Natural killer cell (primary cell): ENCODE measurements at regions not wholly inside any gene's neighbourhood (a gene's known extent, or its start where the extent isn't known, plus 50 kb on each side); places are given as distances from the start of the nearest gene placed in this dataset.

Source experiments
- ATAC-seq, 3 donors: fragments of 150-1000 bp in 2 of 3; fragments of 200-7000 bp in 1 of 3; cut with Tn5 transposase; 1 replicate in 1 of 3; 2 replicates in 2 of 3; pipeline ENCODE4 v1.10.0; 2021; ENCODE audit warnings: mild to moderate bottlenecking in 2 of 3, moderate library complexity in 2 of 3
- DNase-seq, 2 donors: peaks; one replicate each; pipeline versions ENCODE4 v3.0.0 to v3.0.0-alpha.2; 2013 to 2021; ENCODE audit warnings: mixed read lengths in 1 of 2
- H3K27ac ChIP-seq: one replicate; pipeline ENCODE4 v1.5.1; 2013; ENCODE audit warnings: mild to moderate bottlenecking, low read length
- H3K27me3 ChIP-seq: one replicate; pipeline ENCODE4 v1.6.1; 2013; ENCODE audit warnings: low read length; ENCODE audit not compliant: control insufficient read depth, insufficient read depth
- H3K36me3 ChIP-seq: one replicate; pipeline ENCODE4 v1.6.1; 2013; ENCODE audit warnings: low read length; ENCODE audit not compliant: control insufficient read depth, insufficient read depth
- H3K4me1 ChIP-seq: one replicate; pipeline ENCODE4 v1.6.1; 2013; ENCODE audit warnings: low read length; ENCODE audit not compliant: control insufficient read depth, insufficient read depth
- H3K4me3 ChIP-seq: one replicate; pipeline ENCODE4 v1.5.1; 2013; ENCODE audit warnings: low read length
- H3K9me3 ChIP-seq: one replicate; pipeline ENCODE4 v1.6.1; 2013; ENCODE audit warnings: low read length; ENCODE audit not compliant: control insufficient read depth, insufficient read depth
- H3K27ac Mint-ChIP-seq, 2 donors: one replicate each; pipeline ENCODE4 v1.8.0; 2022; ENCODE audit warnings: mild to moderate bottlenecking in 2 of 2, mixed read lengths in 2 of 2, moderate library complexity in 1 of 2
- H3K27me3 Mint-ChIP-seq, 2 donors: one replicate each; pipeline ENCODE4 v1.8.0; 2022; ENCODE audit warnings: low read depth in 2 of 2, mixed read lengths in 2 of 2
- H3K36me3 Mint-ChIP-seq: one replicate; pipeline ENCODE4 v1.8.0; 2022; ENCODE audit warnings: mixed read lengths
- H3K4me1 Mint-ChIP-seq, 2 donors: one replicate each; pipeline ENCODE4 v1.8.0; 2022; ENCODE audit warnings: mixed read lengths in 2 of 2
- H3K4me3 Mint-ChIP-seq: one replicate; pipeline ENCODE4 v1.8.0; 2022; ENCODE audit warnings: mild to moderate bottlenecking, moderate library complexity, mixed read lengths
- H3K9me3 Mint-ChIP-seq, 2 donors: one replicate each; pipeline ENCODE4 v1.8.0; 2022; ENCODE audit warnings: mixed read lengths in 2 of 2
- CTCF ChIP-seq: fragments of 200-600 bp; IDR thresholded peaks from one replicate; pipeline ENCODE4 v1.8.0; 2022; ENCODE audit warnings: antibody characterized with exemption
- WGBS: methylation state at CpG from one replicate; pipeline ENCODE4 v1.1.7; 2013; ENCODE audit warnings: missing lambda C conversion rate; ENCODE audit not compliant: insufficient coverage; 5-methylcytosine and 5-hydroxymethylcytosine counted together
- intact Hi-C: fragments of 100-400 bp; cut with micrococcal nuclease; formaldehyde crosslinking; loops from one replicate; pipeline ENCODE4 v1.14.2; 2022

- H3K4me1 Mint-ChIP-seq: no peaks in the 10 kb centered on the region
- no peak overlapping the region for H3K27ac ChIP-seq
- H3K36me3 ChIP-seq: no peaks in the 10 kb centered on the region
Observed at GRCh38 chr1:238745069-238745468, 641.3 kb upstream of the CHRM3 start.

GRCh38 chr1:238738892-238739291 lies 647.5 kb upstream of the CHRM3 start:
- ATAC-seq (no peak), DNase-seq (no peak)
- no peak overlapping the region for H3K4me3 Mint-ChIP-seq
- H3K36me3 Mint-ChIP-seq: no peaks in the 10 kb centered on the region
- H3K4me3 ChIP-seq: no peak overlapping the region
- H3K27ac Mint-ChIP-seq: no peak overlapping the region
- H3K36me3 ChIP-seq: no peaks in the 10 kb centered on the region
- H3K27me3 Mint-ChIP-seq: no peaks in the 10 kb centered on the region
- no peak for TF ChIP-seq CTCF
- no peaks in the 10 kb centered on the region for H3K27me3 ChIP-seq
- no peaks in the 10 kb centered on the region for H3K9me3 ChIP-seq
- H3K4me1 Mint-ChIP-seq: no peaks in the 10 kb centered on the region
- intact Hi-C loops: no loop called here
- H3K4me1 ChIP-seq: no peaks in the 10 kb centered on the region
- no peak overlapping the region for H3K27ac ChIP-seq
- H3K9me3 Mint-ChIP-seq: peaks cover 9 to 29% of the 10 kb centered on the region in 2 donors
- WGBS: 79% methylated on average over 1 of the region's 2 CpGs

More at GRCh38 chr1:238745069-238745468, 641.3 kb upstream of the CHRM3 start:
- ATAC-seq (no peak), DNase-seq (no peak)
- WGBS: 91% methylated on average over 13 of the region's 13 CpGs
- H3K4me3 Mint-ChIP-seq: no peak overlapping the region
- H3K9me3 Mint-ChIP-seq: peaks cover 13 to 28% of the 10 kb centered on the region in 2 donors
- peaks cover 22% of the 10 kb centered on the region for H3K9me3 ChIP-seq
- H3K27ac Mint-ChIP-seq: no peak overlapping the region
- no peaks in the 10 kb centered on the region for H3K4me1 ChIP-seq
- no peak overlapping the region for H3K4me3 ChIP-seq
- H3K27me3 Mint-ChIP-seq: no peaks in the 10 kb centered on the region
- H3K36me3 Mint-ChIP-seq: no peaks in the 10 kb centered on the region
- H3K27me3 ChIP-seq: no peaks in the 10 kb centered on the region
- intact Hi-C loops: no loop called here
- TF ChIP-seq CTCF: no peak

GRCh38 chr1:238727670-238728069 lies 658.7 kb upstream of the CHRM3 start:
- no peak for DNase-seq
- no peaks in the 10 kb centered on the region for H3K4me1 Mint-ChIP-seq

More at GRCh38 chr1:238727670-238728069, 658.7 kb upstream of the CHRM3 start:
- Histone ChIP-seq H3K9me3 (no peaks in the 10 kb centered on the region), H3K4me1 (no peaks in the 10 kb centered on the region), H3K4me3 (no peak overlapping the region), H3K27me3 (no peaks in the 10 kb centered on the region), H3K27ac (no peak overlapping the region), H3K36me3 (no peaks in the 10 kb centered on the region)
- Mint-ChIP-seq H3K36me3 (no peaks in the 10 kb centered on the region), H3K4me3 (no peak overlapping the region), H3K27ac (no peak overlapping the region), H3K9me3 (peaks cover 9 to 23% of the 10 kb centered on the region in 2 donors), H3K27me3 (no peaks in the 10 kb centered on the region)
- TF ChIP-seq CTCF: no peak
- intact Hi-C loops: no loop called here
- no peak for ATAC-seq
